K562 (cell line): ENCODE measurements at regions not wholly inside any gene's neighbourhood (a gene's known extent, or its start where the extent isn't known, plus 50 kb on each side); places are given as distances from the start of the nearest gene placed in this dataset.

Source experiments
- ATAC-seq: fragments of 200-7000 bp; cut with Tn5 transposase; 3 replicates; pipeline ENCODE4 v1.9.1; 2020; ENCODE audit warnings: moderate library complexity
- BruUV-seq: library from RNA; stranded (reverse); fragments of 400-500 nt; replicated peaks from 2 replicates; lab custom pipeline; 2021; lab: Mats Ljungman, UMichigan
- CTCF ChIA-PET: fragments of 300-600 bp; formaldehyde crosslinking; extraction: SDS; loops from one replicate; lab custom pipeline; 2021; ENCODE audit warnings: low intra/inter-chr PET ratio; lab: Yijun Ruan, JAX
- POLR2A ChIA-PET: fragments of 300-600, 350-650 bp; sonication (Branson Sonifier 250); formaldehyde crosslinking; extraction: SDS; loops from one replicate; lab custom pipeline; 2021; ENCODE audit warnings: antibody characterized with exemption, inconsistent platforms; lab: Yijun Ruan, JAX
- DNase-seq, 4 experiments: peaks; one replicate each; pipeline versions ENCODE4 v3.0.0 to v3.0.0-alpha.2; 2011 to 2018; ENCODE audit warnings: low spot score in 3 of 4, mixed read lengths in 3 of 4; ENCODE audit errors: extremely low read depth in 1 of 4
- FAIRE-seq: peaks from 2 replicates; lab custom pipeline; 2011; peaks lifted over from hg19 to GRCh38; lab: Jason Lieb, UNC
- H2AFZ ChIP-seq: 2 replicates; pipeline ENCODE4 v1.6.0; 2011; ENCODE audit warnings: low read depth, low read length, control low read depth, inconsistent platforms
- H3K27ac ChIP-seq: fragments of 200-600 bp; 3 replicates; pipeline ENCODE4 v1.8.0; 2011; ENCODE audit warnings: low read depth, mild to moderate bottlenecking, control low read depth, inconsistent platforms, low read length, moderate library complexity, mixed read lengths; ENCODE audit errors: extremely low read depth
- H3K27me3 ChIP-seq, 2 experiments: fragments of 300-600 bp in 1 of 2; 2 replicates in 1 of 2; 3 replicates in 1 of 2; pipeline versions ENCODE4 v1.6.0 to v1.8.0; 2011; ENCODE audit warnings: inconsistent platforms in 2 of 2, low read length in 2 of 2, mild to moderate bottlenecking in 1 of 2, mixed read lengths in 1 of 2, moderate library complexity in 1 of 2; ENCODE audit not compliant: control insufficient read depth in 2 of 2, insufficient read depth in 2 of 2
- H3K36me3 ChIP-seq: fragments of 300-600 bp; 3 replicates; pipeline ENCODE4 v1.8.0; 2011; ENCODE audit warnings: mild to moderate bottlenecking, low read length, inconsistent platforms; ENCODE audit not compliant: control insufficient read depth, insufficient read depth
- H3K4me1 ChIP-seq, 2 experiments: fragments of 200-600 bp in 1 of 2; replicated peaks in 1 of 2; 2 replicates in 1 of 2; 3 replicates in 1 of 2; pipeline versions ENCODE4 v1.5.1 to v1.8.0; 2011; ENCODE audit warnings: inconsistent platforms in 2 of 2, low read length in 2 of 2, mild to moderate bottlenecking in 1 of 2, mixed read lengths in 1 of 2, moderate library complexity in 1 of 2; ENCODE audit not compliant: control insufficient read depth in 2 of 2, insufficient read depth in 2 of 2
- H3K4me2 ChIP-seq: 2 replicates; pipeline ENCODE4 v1.6.1; 2011; ENCODE audit warnings: low read length, control low read depth, inconsistent platforms, mixed read lengths; ENCODE audit not compliant: insufficient read depth
- H3K4me3 ChIP-seq: fragments of 200-600 bp; sonication (generic), shearing (Covaris generic); 2 replicates; pipeline ENCODE4 v1.5.1; 2016; ENCODE audit warnings: control low read depth, inconsistent platforms
- H3K79me2 ChIP-seq: fragments of 200-600 bp; 3 replicates; pipeline ENCODE4 v1.8.0; 2011; ENCODE audit warnings: low read length, inconsistent platforms; ENCODE audit not compliant: control insufficient read depth, insufficient read depth
- H3K9ac ChIP-seq, 2 experiments: 2 replicates each; pipeline versions ENCODE4 v1.6.0 to v1.6.1; 2011; ENCODE audit warnings: low read depth in 2 of 2, low read length in 2 of 2, control low read depth in 1 of 2, inconsistent platforms in 1 of 2, mild to moderate bottlenecking in 1 of 2, mixed read lengths in 1 of 2; ENCODE audit not compliant: insufficient read depth in 1 of 2
- H3K9me1 ChIP-seq: one replicate; pipeline ENCODE4 v1.6.0; 2011; ENCODE audit warnings: inconsistent platforms, mild to moderate bottlenecking, low read length, moderate library complexity; ENCODE audit not compliant: control insufficient read depth, insufficient read depth
- H3K9me3 ChIP-seq: replicated peaks from 2 replicates; pipeline ENCODE4 v1.5.1; 2011; ENCODE audit warnings: low read depth, low read length, inconsistent platforms; ENCODE audit not compliant: control insufficient read depth, insufficient read depth
- H4K20me1 ChIP-seq: replicated peaks from 2 replicates; pipeline ENCODE4 v1.6.1; 2011; ENCODE audit warnings: low read length, inconsistent platforms, mixed read lengths; ENCODE audit not compliant: control insufficient read depth, insufficient read depth
- CCAR2 ChIP-seq: fragments of 200-400 bp; formaldehyde crosslinking; IDR thresholded peaks from 2 replicates; pipeline ENCODE4 v1.6.1; 2017; ENCODE audit warnings: mild to moderate bottlenecking, low read depth, low read length
- MAFK ChIP-seq: IDR thresholded peaks from 2 replicates; pipeline ENCODE4 v1.6.1; 2011; ENCODE audit warnings: low read length, improper control_type of control experiment
- MCM7 ChIP-seq, 2 experiments: fragments of 450-650 bp; IDR thresholded peaks; 2 replicates each; pipeline ENCODE4 v1.6.1; 2016 to 2018
- TCF15 ChIP-seq: fragments of 250-450 bp; sonication (Bioruptor Pico); IDR thresholded peaks from 2 replicates; pipeline ENCODE4 v1.8.0; 2022; ENCODE audit warnings: moderate library complexity, mild to moderate bottlenecking, inconsistent platforms
- ZBTB12 ChIP-seq: fragments of 250-450 bp; sonication (Bioruptor Pico); IDR thresholded peaks from 2 replicates; pipeline ENCODE4 v1.4.0; 2020
- ZFPM2 ChIP-seq: fragments of 250-450 bp; sonication (Bioruptor Pico); IDR thresholded peaks from 2 replicates; pipeline ENCODE4 v1.5.1; 2022; ENCODE audit warnings: mild to moderate bottlenecking
- ZNF12 ChIP-seq: sonication (generic); formaldehyde crosslinking; IDR thresholded peaks from 2 replicates; pipeline ENCODE4 v1.4.0; 2020; ENCODE audit warnings: mild to moderate bottlenecking, missing genetic modification reagents
- ZNF280A ChIP-seq: fragments of 450-650 bp; IDR thresholded peaks from 2 replicates; pipeline ENCODE4 v1.6.1; 2018; ENCODE audit warnings: mild to moderate bottlenecking, low read depth; ENCODE audit not compliant: partially characterized antibody
- ZNF57 ChIP-seq: fragments of 450-650 bp; formaldehyde crosslinking; IDR thresholded peaks from 2 replicates; pipeline ENCODE4 v1.4.0; 2020; ENCODE audit warnings: mild to moderate bottlenecking, moderate library complexity
- ZNF707 ChIP-seq: fragments of 250-450 bp; sonication (Bioruptor Pico); conservative IDR thresholded peaks from 2 replicates; pipeline ENCODE4 v1.8.0; 2022; ENCODE audit warnings: inconsistent platforms, mild to moderate bottlenecking, moderate library complexity
- WGBS: fragments of 100-300 bp; shearing (Covaris generic); methylation state at CpG from one replicate; pipeline ENCODE4 v1.1.6; 2016; ENCODE audit warnings: low coverage, mixed read lengths; ENCODE audit not compliant: insufficient coverage; ENCODE audit errors: missing lambda C conversion rate; 5-methylcytosine and 5-hydroxymethylcytosine counted together
- in situ Hi-C: fragments of 300-500 bp; cut with MboI; formaldehyde crosslinking; loops from 4 replicates; pipeline ENCODE4 v1.15.0; 2018; ENCODE audit warnings: inconsistent platforms, mixed read lengths
- intact Hi-C: fragments of 100-400 bp; cut with micrococcal nuclease; formaldehyde crosslinking; loops from 2 replicates; pipeline ENCODE4 v1.14.2; 2022
- TF ChIP-seq, protein P1 (sequence below): fragments of 250-450 bp; sonication (Bioruptor Pico); IDR thresholded peaks from 2 replicates; pipeline ENCODE4 v1.5.0; 2021; ENCODE audit warnings: mild to moderate bottlenecking, moderate library complexity
- TF ChIP-seq, protein P2 (sequence below): fragments of 450-650 bp; conservative IDR thresholded peaks from 2 replicates; pipeline ENCODE4 v1.6.1; 2016; ENCODE audit warnings: missing genetic modification characterization, low read depth, mild to moderate bottlenecking, missing compliant biosample characterization, moderate library complexity
- TF ChIP-seq, protein P3 (sequence below), 2 experiments: fragments of 450-650 bp; IDR thresholded peaks; 2 replicates each; pipeline ENCODE4 v1.6.1; 2016

DNA sequence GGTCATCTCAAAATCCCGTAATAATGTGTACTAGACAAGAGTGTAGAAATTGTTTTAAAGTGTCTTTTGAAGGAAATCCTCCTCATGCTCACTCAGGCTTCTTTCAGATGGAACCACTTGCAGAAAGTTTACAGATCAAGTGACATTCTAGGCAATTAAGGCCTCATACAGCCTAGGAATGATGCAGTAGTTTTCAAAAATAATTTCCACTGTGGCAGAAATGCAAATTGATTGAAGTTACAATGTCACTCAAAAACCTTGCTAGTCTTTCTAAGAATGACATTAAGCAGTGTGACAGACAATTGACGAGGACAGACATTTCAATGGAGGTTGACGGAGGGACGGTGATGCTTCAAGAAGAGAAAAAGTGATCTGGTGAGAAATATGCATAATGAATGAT, 53.5 kb upstream of the CDH8 start:
- no peak overlapping the region for H3K4me2 ChIP-seq
- no peaks in the 10 kb centered on the region for H3K9me1 ChIP-seq
- H4K20me1 ChIP-seq, result no peaks in the 10 kb centered on the region
- in situ Hi-C loops, result no loop called here
- H3K9me3 ChIP-seq, result no peaks in the 10 kb centered on the region
- intact Hi-C loops, result no loop called here
- no peaks in the 10 kb centered on the region for H3K36me3 ChIP-seq
- no peaks in the 10 kb centered on the region for H3K79me2 ChIP-seq
- H2AFZ ChIP-seq, result no peak overlapping the region
- H3K27ac ChIP-seq, result no peak overlapping the region
- no peak overlapping the region for H3K9ac ChIP-seq
- no peak for DNase-seq
- POLR2A ChIA-PET, result no interaction called here
- H3K4me3 ChIP-seq, result no peak overlapping the region
- H3K27me3 ChIP-seq, result no peaks in the 10 kb centered on the region
- CTCF ChIA-PET, result no interaction called here
- FAIRE-seq, result no peak
- no peaks in the 10 kb centered on the region for H3K4me1 ChIP-seq
- BruUV-seq, result no TSS peak
- 2% methylated on average over 4 of the region's 4 CpGs for WGBS
- ATAC-seq, result no peak
- no peak for TF ChIP-seq ZNF57 (CRISPR knock-in tag)
- TF ChIP-seq, protein P1, sequence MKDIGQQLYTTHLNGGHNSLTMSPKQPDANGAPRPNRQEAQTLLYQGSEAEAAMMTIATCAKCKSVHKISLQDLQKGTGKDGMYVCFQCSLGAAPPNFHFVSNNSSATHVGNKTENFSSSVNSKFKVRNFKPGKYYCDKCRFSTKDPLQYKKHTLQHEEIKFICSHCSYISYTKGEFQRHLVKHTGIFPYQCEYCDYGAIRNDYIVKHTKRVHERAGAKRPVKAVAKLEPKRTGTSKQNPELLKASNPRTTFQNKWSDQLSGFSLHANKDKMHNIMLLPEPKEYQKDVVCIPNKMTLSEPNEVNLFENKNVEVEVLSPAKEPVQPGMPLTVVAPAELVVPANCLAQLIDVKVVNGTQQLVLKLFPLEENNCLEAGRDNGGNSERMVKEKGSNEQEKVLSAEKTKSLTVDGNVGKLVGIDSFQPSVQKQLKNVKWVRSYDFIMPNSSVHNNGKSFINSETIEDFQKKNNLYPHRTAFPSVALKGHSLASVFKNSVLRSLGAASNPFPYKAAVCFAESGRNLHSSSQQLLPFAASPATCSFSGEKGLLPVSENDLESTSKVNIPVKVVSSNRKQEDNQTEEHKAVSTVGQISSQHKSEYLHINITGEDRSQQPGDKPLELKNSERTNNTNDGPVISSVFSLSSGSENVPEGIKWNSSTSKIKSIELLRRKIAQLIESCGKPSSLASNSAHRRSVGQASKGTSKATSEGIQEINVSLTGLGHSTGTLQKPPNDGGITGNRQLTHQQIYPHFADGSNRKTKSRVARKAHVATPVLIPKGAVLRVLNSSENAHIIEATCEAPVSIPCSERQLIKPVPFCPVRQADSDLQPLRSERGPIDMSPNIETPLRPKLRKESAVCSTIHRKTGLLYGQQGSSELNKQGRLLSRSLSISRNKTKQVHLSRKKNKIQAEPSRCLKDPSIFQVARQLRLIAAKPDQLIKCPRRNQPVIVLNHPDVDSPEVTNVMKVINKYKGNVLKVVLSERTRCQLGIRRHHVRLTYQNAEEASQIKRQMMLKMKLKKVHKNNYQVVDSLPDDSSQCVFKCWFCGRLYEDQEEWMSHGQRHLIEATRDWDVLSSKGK (CRISPR knock-in tag), result no peak
- TF ChIP-seq ZNF280A, result no peak
- no peak for TF ChIP-seq ZNF12 (CRISPR knock-in tag)
- TF ChIP-seq ZNF707 (CRISPR knock-in tag), result no peak
- TF ChIP-seq MAFK, result no peak
- TF ChIP-seq CCAR2, result no peak
- TF ChIP-seq ZBTB12 (CRISPR knock-in tag), result no peak
- TF ChIP-seq, protein P2, sequence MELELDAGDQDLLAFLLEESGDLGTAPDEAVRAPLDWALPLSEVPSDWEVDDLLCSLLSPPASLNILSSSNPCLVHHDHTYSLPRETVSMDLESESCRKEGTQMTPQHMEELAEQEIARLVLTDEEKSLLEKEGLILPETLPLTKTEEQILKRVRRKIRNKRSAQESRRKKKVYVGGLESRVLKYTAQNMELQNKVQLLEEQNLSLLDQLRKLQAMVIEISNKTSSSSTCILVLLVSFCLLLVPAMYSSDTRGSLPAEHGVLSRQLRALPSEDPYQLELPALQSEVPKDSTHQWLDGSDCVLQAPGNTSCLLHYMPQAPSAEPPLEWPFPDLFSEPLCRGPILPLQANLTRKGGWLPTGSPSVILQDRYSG (tag), result no peak
- no peak for TF ChIP-seq ZFPM2 (CRISPR knock-in tag)
- TF ChIP-seq, protein P3, sequence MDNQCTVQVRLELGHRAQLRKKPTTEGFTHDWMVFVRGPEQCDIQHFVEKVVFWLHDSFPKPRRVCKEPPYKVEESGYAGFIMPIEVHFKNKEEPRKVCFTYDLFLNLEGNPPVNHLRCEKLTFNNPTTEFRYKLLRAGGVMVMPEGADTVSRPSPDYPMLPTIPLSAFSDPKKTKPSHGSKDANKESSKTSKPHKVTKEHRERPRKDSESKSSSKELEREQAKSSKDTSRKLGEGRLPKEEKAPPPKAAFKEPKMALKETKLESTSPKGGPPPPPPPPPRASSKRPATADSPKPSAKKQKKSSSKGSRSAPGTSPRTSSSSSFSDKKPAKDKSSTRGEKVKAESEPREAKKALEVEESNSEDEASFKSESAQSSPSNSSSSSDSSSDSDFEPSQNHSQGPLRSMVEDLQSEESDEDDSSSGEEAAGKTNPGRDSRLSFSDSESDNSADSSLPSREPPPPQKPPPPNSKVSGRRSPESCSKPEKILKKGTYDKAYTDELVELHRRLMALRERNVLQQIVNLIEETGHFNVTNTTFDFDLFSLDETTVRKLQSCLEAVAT (IDR thresholded peaks at IDR 0.05), result no peak
- TF ChIP-seq TCF15 (CRISPR knock-in tag), result no peak
- TF ChIP-seq MCM7 (IDR thresholded peaks at IDR 0.05), result no peak
